Coronary artery (tissue), 2 donors: ENCODE measurements at regions not wholly inside any gene's neighbourhood (a gene's known extent, or its start where the extent isn't known, plus 50 kb on each side); places are given as distances from the start of the nearest gene placed in this dataset.

Experiments
- DNase-seq: peaks from one replicate; pipeline ENCODE4 v3.0.0-alpha.2; 2017; ENCODE audit warnings: low spot score
- H3K27ac ChIP-seq, 2 donors: fragments of 200-600 bp; sonication (generic); one replicate each; pipeline ENCODE4 v1.5.1; 2016 to 2019
- H3K4me3 ChIP-seq: fragments of 200-600 bp; sonication (generic); 2 replicates; pipeline ENCODE4 v1.5.1; 2016; ENCODE audit warnings: mild to moderate bottlenecking, moderate library complexity
- CTCF ChIP-seq: fragments of 200-600 bp; sonication (generic); IDR thresholded peaks from one replicate; pipeline ENCODE4 v1.5.1; 2019; ENCODE audit warnings: antibody characterized with exemption

DNA sequence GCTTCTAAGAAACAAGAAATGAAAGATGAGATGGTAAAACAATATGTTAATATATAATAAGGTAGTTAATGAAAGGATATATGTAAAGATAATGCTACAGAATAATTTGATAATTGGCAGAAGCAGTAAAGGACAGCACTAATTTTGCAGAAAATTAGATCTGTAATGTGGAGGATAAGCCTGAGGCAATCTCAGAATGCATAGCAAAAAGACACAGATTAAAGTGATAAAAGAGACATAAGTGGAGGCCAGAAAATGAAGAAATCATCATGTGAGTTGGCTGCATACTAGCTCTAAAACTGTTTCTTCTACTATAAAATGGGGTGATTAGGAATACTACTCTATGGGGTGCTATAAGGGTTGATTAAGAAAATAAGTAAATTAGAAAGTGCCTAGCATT lies 225.9 kb downstream of the SEC61B start:
- DNase-seq: no peak

DNA sequence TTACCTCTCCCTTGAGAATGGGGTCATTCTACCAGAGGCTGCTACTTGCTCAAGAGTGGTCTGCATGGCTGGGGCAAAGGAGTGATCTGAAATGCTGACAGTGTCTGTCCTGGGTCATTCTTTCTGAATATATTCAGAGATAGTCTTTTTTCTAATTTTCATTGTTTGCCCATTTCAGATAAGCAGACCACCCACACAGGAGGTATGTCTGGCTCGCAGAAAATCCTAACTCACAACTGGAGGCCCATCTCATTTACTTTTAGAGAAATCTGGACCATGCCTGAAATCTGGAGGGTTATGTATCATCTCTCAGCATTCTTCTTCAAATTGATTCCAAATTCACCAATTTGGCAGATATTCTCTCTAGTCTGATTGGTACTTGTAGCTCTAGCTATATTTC lies 227.6 kb downstream of the SEC61B start:
- no peak overlapping the region for H3K27ac ChIP-seq
- TF ChIP-seq CTCF: no peak
- no peak overlapping the region for H3K4me3 ChIP-seq
- no peak for DNase-seq

More for the DNA sequence above, 225.9 kb downstream of the SEC61B start:
- H3K4me3 ChIP-seq: no peak overlapping the region
- no peak overlapping the region for H3K27ac ChIP-seq
- TF ChIP-seq CTCF: no peak

- no peak overlapping the region for H3K27ac ChIP-seq
- no peak for DNase-seq
- H3K4me3 ChIP-seq: no peak overlapping the region
- TF ChIP-seq CTCF: no peak
Observed at GRCh38 chr9:99451112-99451606, 229.1 kb downstream of the SEC61B start.

DNA sequence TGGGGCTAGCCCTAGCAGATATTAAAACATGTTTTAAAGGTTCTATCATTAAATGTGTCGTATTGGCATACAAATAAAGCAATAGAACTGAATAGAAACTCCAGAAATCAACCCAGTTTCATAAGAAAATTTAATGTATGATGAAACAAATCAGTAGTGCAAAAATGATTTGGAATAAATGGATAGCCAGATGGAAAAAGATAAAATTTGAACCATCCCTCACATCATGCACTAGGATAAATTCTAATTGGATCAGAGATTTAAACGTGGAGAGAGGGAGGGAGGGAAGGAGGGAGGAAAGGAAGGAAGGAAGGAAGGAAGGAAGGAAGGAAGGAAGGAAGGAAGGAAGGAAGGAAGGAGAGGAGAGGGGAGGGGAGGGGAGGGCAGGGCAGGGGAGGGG lies 235.3 kb downstream of the SEC61B start:
- Histone ChIP-seq H3K27ac (no peak overlapping the region), H3K4me3 (no peak overlapping the region)
- TF ChIP-seq CTCF: no peak
- DNase-seq: no peak

DNA sequence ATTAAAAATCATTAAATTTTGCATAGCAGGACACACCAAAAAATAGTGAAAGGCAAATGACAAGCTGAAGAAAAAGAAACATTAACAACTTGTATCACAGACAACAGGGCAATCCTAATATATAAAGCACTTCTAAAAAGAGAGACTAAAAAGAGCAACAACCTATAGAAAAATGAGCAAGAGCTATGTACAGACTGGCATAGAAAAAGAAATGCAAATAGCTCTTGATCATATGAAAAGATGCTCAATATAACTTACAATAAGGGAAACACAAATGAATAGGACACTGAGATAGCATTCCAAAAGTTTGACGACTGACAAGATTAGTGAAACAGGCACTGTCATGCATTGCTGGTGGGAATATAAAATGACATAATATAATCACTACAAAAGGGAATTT lies 235.9 kb downstream of the SEC61B start:
- DNase-seq: no peak
- H3K27ac ChIP-seq: no peak overlapping the region
- TF ChIP-seq CTCF: no peak
- no peak overlapping the region for H3K4me3 ChIP-seq

DNA sequence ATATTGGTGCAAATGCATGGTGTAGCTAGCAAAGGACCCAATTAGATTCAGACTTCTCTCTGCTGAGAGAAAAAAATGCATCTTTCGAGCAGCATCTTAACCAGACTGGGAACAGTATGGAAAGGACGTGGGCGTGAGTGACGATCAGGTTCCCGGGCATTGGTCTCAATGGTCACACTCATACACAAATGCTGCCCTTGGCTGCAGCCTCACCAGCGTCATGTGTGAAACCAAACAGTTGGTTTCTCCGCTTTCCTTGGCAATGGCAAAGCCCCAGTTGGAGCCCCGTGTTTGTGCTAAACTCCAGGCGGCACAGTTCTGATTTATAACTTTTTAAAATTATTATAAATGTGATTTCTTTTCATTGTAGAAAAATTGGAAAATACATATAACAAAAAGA lies 237.8 kb downstream of the SEC61B start:
- no peak for TF ChIP-seq CTCF
- no peak overlapping the region for H3K4me3 ChIP-seq
- no peak overlapping the region for H3K27ac ChIP-seq
- no peak for DNase-seq

DNA sequence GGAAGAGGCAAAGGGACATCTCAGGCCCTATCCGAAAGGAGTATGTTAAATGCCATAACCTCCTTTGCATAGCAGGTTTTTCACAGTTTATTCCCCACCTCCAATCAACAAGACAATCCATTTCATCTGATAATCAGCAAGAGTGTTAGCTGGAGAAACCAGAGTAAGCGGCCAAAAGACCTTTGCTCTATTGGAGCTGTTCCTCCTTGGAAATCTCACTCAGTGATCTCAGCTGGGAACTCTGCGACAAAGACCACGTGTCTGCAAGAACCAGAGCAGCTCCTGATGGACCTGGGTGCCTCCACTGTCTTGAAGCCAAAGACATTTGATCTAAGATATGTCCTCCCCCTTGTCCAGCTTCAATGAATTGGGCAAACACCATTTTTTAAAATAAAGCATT lies 241.0 kb downstream of the SEC61B start:
- no peak for DNase-seq
- H3K27ac ChIP-seq: no peak overlapping the region
- no peak overlapping the region for H3K4me3 ChIP-seq
- no peak for TF ChIP-seq CTCF
